Spleen (tissue), 11 donors: ENCODE measurements at regions not wholly inside any gene's neighbourhood (a gene's known extent, or its start where the extent isn't known, plus 50 kb on each side); places are given as distances from the start of the nearest gene placed in this dataset.

Experiments
- DNase-seq: peaks from one replicate; pipeline ENCODE4 v3.0.0-alpha.2; 2020
- H3K27ac ChIP-seq, 8 donors: fragments of 200-600 bp; sonication (generic) in 7 of 8; 1 replicate in 4 of 8; 2 replicates in 4 of 8; pipeline versions ENCODE4 v1.5.0 to v1.8.0; 2016 to 2021; ENCODE audit warnings: inconsistent platforms in 4 of 8, mild to moderate bottlenecking in 4 of 8, moderate library complexity in 1 of 8
- H3K27me3 ChIP-seq, 7 donors: fragments of 200-600 bp; sonication (generic) in 6 of 7; replicated peaks in 1 of 7; 1 replicate in 4 of 7; 2 replicates in 3 of 7; pipeline versions ENCODE4 v1.5.0 to v1.8.0; 2016 to 2021; ENCODE audit warnings: inconsistent platforms in 3 of 7, mild to moderate bottlenecking in 1 of 7
- H3K36me3 ChIP-seq, 6 donors: fragments of 200-600 bp; sonication (generic) in 5 of 6; 1 replicate in 4 of 6; 2 replicates in 2 of 6; pipeline versions ENCODE4 v1.5.0 to v1.8.0; 2016 to 2021; ENCODE audit warnings: inconsistent platforms in 2 of 6
- H3K4me1 ChIP-seq, 6 donors: fragments of 200-600 bp; sonication (generic) in 5 of 6; 1 replicate in 3 of 6; 2 replicates in 3 of 6; pipeline versions ENCODE4 v1.5.0 to v1.8.0; 2016 to 2021; ENCODE audit warnings: inconsistent platforms in 3 of 6
- H3K4me3 ChIP-seq, 8 donors: fragments of 200-600 bp; sonication (generic) in 7 of 8; 1 replicate in 4 of 8; 2 replicates in 4 of 8; pipeline versions ENCODE4 v1.5.0 to v1.8.0; 2016 to 2021; ENCODE audit warnings: inconsistent platforms in 4 of 8, mild to moderate bottlenecking in 4 of 8, moderate library complexity in 2 of 8
- H3K9me3 ChIP-seq, 8 donors: fragments of 200-600 bp; sonication (generic) in 7 of 8; 1 replicate in 4 of 8; 2 replicates in 4 of 8; pipeline versions ENCODE4 v1.5.0 to v1.8.0; 2016 to 2021; ENCODE audit warnings: inconsistent platforms in 4 of 8
- POLR2A ChIP-seq, 3 donors: fragments of 450-650 bp; IDR thresholded peaks; one replicate each; pipeline ENCODE4 v1.5.1; 2017; ENCODE audit warnings: antibody characterized with exemption in 3 of 3, mild to moderate bottlenecking in 1 of 3
- POLR2AphosphoS5 ChIP-seq, 3 donors: sonication (generic); formaldehyde crosslinking; IDR thresholded peaks; one replicate each; pipeline ENCODE4 v1.5.1; 2017; ENCODE audit warnings: antibody characterized with exemption in 3 of 3
- WGBS, 5 donors: extraction: QIAGEN DNeasy Blood & Tissue Kit in 3 of 5; methylation state at CpG; one replicate each; pipeline versions ENCODE4 v1.1.5 to v1.1.7; 2013 to 2018; 5-methylcytosine and 5-hydroxymethylcytosine counted together
- intact Hi-C: fragments of 100-400 bp; cut with DNase I; formaldehyde crosslinking; loops from one replicate; pipeline ENCODE4 v1.15.0; 2023; ENCODE audit warnings: low total_unique reads
- TF ChIP-seq, protein P1 (sequence below), 11 experiments: fragments of 200-600 bp in 7 of 11; fragments of 450-650 bp in 4 of 11; sonication (generic) in 4 of 11; IDR thresholded peaks in 8 of 11; conservative IDR thresholded peaks in 3 of 11; 1 replicate in 7 of 11; 2 replicates in 4 of 11; pipeline versions ENCODE4 v1.4.0 to v1.8.0; 2016 to 2021; ENCODE audit warnings: antibody characterized with exemption in 11 of 11, inconsistent platforms in 4 of 11, mild to moderate bottlenecking in 1 of 11
- donor health status: healthy with polysubstance abuse.
- donor health status: DM: no; HTN: no; CAD: no; lungs with moderate emphysema.
- donor health status: DM: no; HTN: no; CAD: no.
- donor health status: Bipolar disorder and iron deficiency.
- donor health status: healthy.
- donor health status: DM: no; HTN: no; CAD: no.
- donor health status: DM: yes; HTN: yes; CAD: no.

DNA sequence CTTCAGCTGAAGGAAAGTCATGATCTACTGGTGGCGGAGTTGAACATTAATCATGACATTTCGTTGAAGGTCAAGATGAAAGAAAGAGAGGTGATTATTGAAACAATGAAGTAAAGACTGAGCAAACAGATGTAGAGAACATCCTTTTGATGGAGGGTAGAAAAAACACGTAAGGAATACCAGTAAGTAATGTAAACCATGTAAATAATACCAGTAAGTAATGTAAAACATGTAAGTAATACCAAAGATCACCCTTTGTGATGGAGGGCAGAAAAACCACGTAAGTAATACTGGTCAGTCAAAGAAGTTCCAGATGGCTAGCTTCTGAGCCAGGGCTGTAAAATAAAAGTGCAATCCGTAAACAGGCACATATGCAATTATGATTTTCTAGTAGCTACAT is 1387.7 kb downstream of the SUCLG1 start:
- Histone ChIP-seq H3K27me3 (no peaks in the 10 kb centered on the region), H3K4me1 (no peaks in the 10 kb centered on the region), H3K36me3 (no peaks in the 10 kb centered on the region), H3K9me3 (peaks cover 0 to 8% (median 0%) of the 10 kb centered on the region in 8 donors), H3K4me3 (no peak overlapping the region), H3K27ac (no peak overlapping the region)
- TF ChIP-seq POLR2AphosphoS5 (IDR thresholded peaks at IDR 0.05) (no peak), POLR2A (IDR thresholded peaks at IDR 0.05) (no peak)
- TF ChIP-seq, protein P1, sequence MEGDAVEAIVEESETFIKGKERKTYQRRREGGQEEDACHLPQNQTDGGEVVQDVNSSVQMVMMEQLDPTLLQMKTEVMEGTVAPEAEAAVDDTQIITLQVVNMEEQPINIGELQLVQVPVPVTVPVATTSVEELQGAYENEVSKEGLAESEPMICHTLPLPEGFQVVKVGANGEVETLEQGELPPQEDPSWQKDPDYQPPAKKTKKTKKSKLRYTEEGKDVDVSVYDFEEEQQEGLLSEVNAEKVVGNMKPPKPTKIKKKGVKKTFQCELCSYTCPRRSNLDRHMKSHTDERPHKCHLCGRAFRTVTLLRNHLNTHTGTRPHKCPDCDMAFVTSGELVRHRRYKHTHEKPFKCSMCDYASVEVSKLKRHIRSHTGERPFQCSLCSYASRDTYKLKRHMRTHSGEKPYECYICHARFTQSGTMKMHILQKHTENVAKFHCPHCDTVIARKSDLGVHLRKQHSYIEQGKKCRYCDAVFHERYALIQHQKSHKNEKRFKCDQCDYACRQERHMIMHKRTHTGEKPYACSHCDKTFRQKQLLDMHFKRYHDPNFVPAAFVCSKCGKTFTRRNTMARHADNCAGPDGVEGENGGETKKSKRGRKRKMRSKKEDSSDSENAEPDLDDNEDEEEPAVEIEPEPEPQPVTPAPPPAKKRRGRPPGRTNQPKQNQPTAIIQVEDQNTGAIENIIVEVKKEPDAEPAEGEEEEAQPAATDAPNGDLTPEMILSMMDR (IDR thresholded peaks at IDR 0.05 in 8 of 11, conservative IDR thresholded peaks at IDR 0.05 in 3 of 11), result no peak
- intact Hi-C loops, result no loop called here
- 75 to 88% (median 80%) methylated on average over 5 of the region's 5 CpGs for WGBS, 5 donors
- no peak for DNase-seq

DNA sequence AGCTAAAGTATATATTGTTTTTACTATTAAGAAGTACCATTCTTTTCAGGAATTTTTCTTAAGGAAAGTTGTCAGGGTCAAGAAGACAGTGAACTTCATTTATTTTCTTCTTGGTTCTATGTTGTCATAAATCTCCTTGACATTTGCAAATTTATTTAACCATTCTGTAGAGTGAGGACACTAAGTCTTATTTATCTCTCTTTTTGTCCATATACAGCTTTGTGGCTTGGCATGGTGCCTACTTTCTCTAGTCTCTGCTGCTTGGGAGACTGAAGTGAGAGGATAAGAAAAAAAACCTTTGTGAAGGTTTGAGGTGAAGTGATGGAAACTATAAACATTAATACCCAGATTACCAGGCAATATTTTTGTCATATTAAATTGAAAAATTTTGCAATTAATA is 1389.4 kb downstream of the SUCLG1 start:
- intact Hi-C loops, result no loop called here
- no peak for DNase-seq
- H3K27ac ChIP-seq, result no peak overlapping the region
- H3K4me1 ChIP-seq, result no peaks in the 10 kb centered on the region
- H3K9me3 ChIP-seq, result peaks cover 0 to 12% (median 0%) of the 10 kb centered on the region in 8 donors
- H3K36me3 ChIP-seq, result no peaks in the 10 kb centered on the region
- no peak for TF ChIP-seq POLR2A (IDR thresholded peaks at IDR 0.05)
- TF ChIP-seq, protein P1 (IDR thresholded peaks at IDR 0.05 in 8 of 11, conservative IDR thresholded peaks at IDR 0.05 in 3 of 11), result no peak
- no peak for TF ChIP-seq POLR2AphosphoS5 (IDR thresholded peaks at IDR 0.05)
- no peak overlapping the region for H3K4me3 ChIP-seq
- no peaks in the 10 kb centered on the region for H3K27me3 ChIP-seq

DNA sequence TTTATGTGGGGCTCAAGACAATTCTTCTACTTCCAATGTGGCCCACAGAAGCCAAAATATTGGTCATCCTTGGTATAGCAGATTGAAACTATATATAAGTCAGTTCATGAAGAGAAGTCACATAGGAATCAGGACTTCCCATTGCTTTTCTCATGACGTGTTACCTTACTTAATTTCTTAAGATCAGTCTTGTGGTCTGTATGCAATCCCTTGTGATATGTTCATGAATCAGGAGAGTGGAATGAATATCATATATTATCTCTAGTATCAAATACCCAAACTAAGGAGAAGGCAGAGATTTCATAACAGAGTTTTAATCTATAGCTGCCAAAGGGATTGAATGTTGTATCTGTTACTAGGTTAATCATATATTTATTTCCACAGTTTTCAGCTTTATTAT is 1390.4 kb downstream of the SUCLG1 start:
- peaks cover 0 to 12% (median 0%) of the 10 kb centered on the region in 8 donors for H3K9me3 ChIP-seq
- TF ChIP-seq POLR2A (IDR thresholded peaks at IDR 0.05) (no peak), POLR2AphosphoS5 (IDR thresholded peaks at IDR 0.05) (no peak)
- TF ChIP-seq, protein P1 (IDR thresholded peaks at IDR 0.05 in 8 of 11, conservative IDR thresholded peaks at IDR 0.05 in 3 of 11), result no peak
- H3K27me3 ChIP-seq, result no peaks in the 10 kb centered on the region
- WGBS, 5 donors, result 81 to 92% (median 88%) methylated on average over 1 of the region's 1 CpG
- intact Hi-C loops, result no loop called here
- H3K36me3 ChIP-seq, result no peaks in the 10 kb centered on the region
- DNase-seq, result no peak
- no peak overlapping the region for H3K4me3 ChIP-seq
- no peaks in the 10 kb centered on the region for H3K4me1 ChIP-seq
- H3K27ac ChIP-seq, result no peak overlapping the region

DNA sequence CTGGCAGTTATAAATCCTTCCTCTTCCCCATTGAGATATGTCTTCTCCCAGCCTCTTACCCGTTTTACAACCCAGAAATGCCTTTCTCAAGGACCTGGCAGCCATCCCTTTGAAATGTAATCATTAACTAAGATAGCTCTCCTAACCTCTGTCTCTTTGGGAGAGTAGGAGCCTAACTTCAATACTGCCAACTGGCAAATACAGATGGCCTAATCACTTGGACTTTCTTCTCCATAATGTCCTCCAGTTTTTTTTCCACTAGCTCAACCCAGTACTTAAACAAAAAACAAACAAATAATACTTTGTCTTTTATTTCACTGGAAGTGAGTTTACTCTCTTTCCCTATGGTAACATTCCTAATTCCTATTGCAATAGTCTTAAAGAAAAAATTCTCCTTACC is 1391.1 kb downstream of the SUCLG1 start:
- Histone ChIP-seq H3K9me3 (peaks cover 0 to 12% (median 0%) of the 10 kb centered on the region in 8 donors), H3K36me3 (no peaks in the 10 kb centered on the region), H3K27me3 (no peaks in the 10 kb centered on the region), H3K4me3 (no peak overlapping the region), H3K4me1 (no peaks in the 10 kb centered on the region), H3K27ac (no peak overlapping the region)
- no peak for DNase-seq
- 29 to 46% (median 38%) methylated on average over 1 of the region's 1 CpG for WGBS, 5 donors
- intact Hi-C loops, result no loop called here
- TF ChIP-seq, protein P1 (IDR thresholded peaks at IDR 0.05 in 8 of 11, conservative IDR thresholded peaks at IDR 0.05 in 3 of 11), result no peak
- TF ChIP-seq POLR2AphosphoS5 (IDR thresholded peaks at IDR 0.05) (no peak), POLR2A (IDR thresholded peaks at IDR 0.05) (no peak)
